CD4-positive, alpha-beta T cell (primary cell): ENCODE measurements at regions not wholly inside any gene's neighbourhood (a gene's known extent, or its start where the extent isn't known, plus 50 kb on each side); places are given as distances from the start of the nearest gene placed in this dataset.

Experiments
- ATAC-seq: fragments of 200-7000 bp; cut with Tn5 transposase; one replicate; pipeline ENCODE4 v1.10.0; 2022; ENCODE audit warnings: mild to moderate bottlenecking; ENCODE audit not compliant: poor library complexity
- CTCF ChIA-PET: fragments of 350-600 bp; sonication (Branson Sonifier 250); formaldehyde crosslinking; loops from one replicate; lab custom pipeline; 2021; ENCODE audit warnings: antibody characterized with exemption, inconsistent platforms; lab: Charles Lee
- POLR2A ChIA-PET: fragments of 350-600 bp; sonication (Branson Sonifier 250); formaldehyde crosslinking; loops from one replicate; lab custom pipeline; 2021; ENCODE audit warnings: antibody characterized with exemption, inconsistent platforms; lab: Charles Lee
- DNase-seq, 14 experiments: peaks; one replicate each; pipeline ENCODE4 v3.0.0-alpha.2; 2013 to 2020; ENCODE audit warnings: mixed read lengths in 2 of 14
- H3K27ac ChIP-seq, 2 donors: one replicate each; pipeline versions ENCODE4 v1.5.1 to v1.7.0; 2013; ENCODE audit warnings: low read length in 2 of 2, low read depth in 1 of 2, mild to moderate bottlenecking in 1 of 2
- H3K27me3 ChIP-seq, 2 experiments: 1 replicate in 1 of 2; 2 replicates in 1 of 2; pipeline versions ENCODE4 v1.6.1 to v1.7.0; 2013; ENCODE audit warnings: low read length in 2 of 2, control low read depth in 1 of 2, mild to moderate bottlenecking in 1 of 2, moderate library complexity in 1 of 2; ENCODE audit not compliant: insufficient read depth in 2 of 2, control insufficient read depth in 1 of 2
- H3K36me3 ChIP-seq: one replicate; pipeline ENCODE4 v1.6.1; 2013; ENCODE audit warnings: low read length, control low read depth; ENCODE audit not compliant: insufficient read depth
- H3K4me1 ChIP-seq: one replicate; pipeline ENCODE4 v1.6.1; 2013; ENCODE audit warnings: low read length, control low read depth; ENCODE audit not compliant: insufficient read depth
- H3K4me3 ChIP-seq: one replicate; pipeline ENCODE4 v1.5.1; 2013; ENCODE audit warnings: mild to moderate bottlenecking, low read length, moderate library complexity
- H3K9me3 ChIP-seq, 2 experiments: 1 replicate in 1 of 2; 2 replicates in 1 of 2; pipeline versions ENCODE4 v1.6.1 to v1.7.0; 2013; ENCODE audit warnings: low read length in 2 of 2, mild to moderate bottlenecking in 2 of 2, control low read depth in 1 of 2, moderate library complexity in 1 of 2; ENCODE audit not compliant: control insufficient read depth in 1 of 2, insufficient read depth in 1 of 2
- H3K27ac Mint-ChIP-seq: one replicate; pipeline ENCODE4 v1.8.0; 2020; ENCODE audit warnings: mixed read lengths
- H3K27me3 Mint-ChIP-seq: one replicate; pipeline ENCODE4 v1.8.0; 2021; ENCODE audit warnings: mixed read lengths
- H3K36me3 Mint-ChIP-seq: one replicate; pipeline ENCODE4 v1.8.0; 2021; ENCODE audit warnings: low read depth, mixed read lengths
- H3K4me1 Mint-ChIP-seq: one replicate; pipeline ENCODE4 v1.8.0; 2021; ENCODE audit warnings: low read depth, mixed read lengths
- H3K4me3 Mint-ChIP-seq: one replicate; pipeline ENCODE4 v1.8.0; 2020; ENCODE audit warnings: mild to moderate bottlenecking, mixed read lengths
- H3K9me3 Mint-ChIP-seq: one replicate; pipeline ENCODE4 v1.8.0; 2020; ENCODE audit warnings: mixed read lengths
- CTCF ChIP-seq: fragments of 200-600 bp; IDR thresholded peaks from one replicate; pipeline ENCODE4 v1.8.0; 2022; ENCODE audit warnings: antibody characterized with exemption, mild to moderate bottlenecking
- intact Hi-C, 2 experiments: fragments of 100-400 bp; cut with DNase I in 1 of 2; cut with micrococcal nuclease in 1 of 2; formaldehyde crosslinking; loops; one replicate each; pipeline versions ENCODE4 v1.15.1 to v1.9.0; 2023 to 2025; cut with DNase I, micrococcal nuclease

DNA sequence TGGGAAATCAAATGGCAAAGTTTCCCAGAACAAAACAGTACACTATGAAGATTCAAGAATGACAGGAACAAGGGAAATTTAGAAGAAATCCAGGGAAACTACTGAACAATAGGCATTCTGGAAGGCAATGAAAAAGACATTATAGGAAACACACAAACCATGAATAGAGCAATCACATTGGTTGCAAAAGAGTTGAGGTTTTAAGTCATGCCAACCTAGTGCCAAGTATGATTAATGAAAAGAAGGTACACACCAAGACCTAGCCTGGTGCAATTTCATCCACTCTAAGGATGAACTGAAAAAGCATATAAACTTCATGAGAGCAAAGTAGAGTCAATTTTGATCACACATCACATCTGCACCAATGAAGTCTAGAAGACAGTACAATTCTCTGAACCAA, 326.9 kb downstream of the PDHA2 start:
- POLR2A ChIA-PET, result no interaction called here

GRCh38 chr4:96170198-96170597, 330.3 kb downstream of the PDHA2 start:
- Histone ChIP-seq H3K4me1 (no peaks in the 10 kb centered on the region), H3K27me3 (no peaks in the 10 kb centered on the region), H3K27ac (no peak overlapping the region), H3K36me3 (no peaks in the 10 kb centered on the region), H3K9me3 (peaks cover 0 to 17% of the 10 kb centered on the region in 2 experiments), H3K4me3 (no peak overlapping the region)
- TF ChIP-seq CTCF, result no peak
- Mint-ChIP-seq H3K27me3 (no peaks in the 10 kb centered on the region), H3K4me1 (no peaks in the 10 kb centered on the region), H3K9me3 (no peaks in the 10 kb centered on the region), H3K4me3 (no peak overlapping the region), H3K36me3 (no peaks in the 10 kb centered on the region), H3K27ac (no peak overlapping the region)
- CTCF ChIA-PET, result no interaction called here
- intact Hi-C loops, result no loop called here
- POLR2A ChIA-PET, result no interaction called here
- DNase-seq, result peak in 1 of 14 experiments; percentile 5
- no peak for ATAC-seq

More for the DNA sequence above, 326.9 kb downstream of the PDHA2 start:
- TF ChIP-seq CTCF, result no peak
- Histone ChIP-seq H3K4me3 (no peak overlapping the region), H3K36me3 (no peaks in the 10 kb centered on the region), H3K4me1 (no peaks in the 10 kb centered on the region), H3K9me3 (peaks cover 0 to 13% of the 10 kb centered on the region in 2 experiments), H3K27me3 (no peaks in the 10 kb centered on the region), H3K27ac (no peak overlapping the region)
- no peak for DNase-seq
- Mint-ChIP-seq H3K4me3 (no peak overlapping the region), H3K27ac (no peak overlapping the region), H3K9me3 (no peaks in the 10 kb centered on the region), H3K27me3 (no peaks in the 10 kb centered on the region), H3K4me1 (no peaks in the 10 kb centered on the region), H3K36me3 (no peaks in the 10 kb centered on the region)
- CTCF ChIA-PET, result no interaction called here
- intact Hi-C loops, result no loop called here
- no peak for ATAC-seq

DNA sequence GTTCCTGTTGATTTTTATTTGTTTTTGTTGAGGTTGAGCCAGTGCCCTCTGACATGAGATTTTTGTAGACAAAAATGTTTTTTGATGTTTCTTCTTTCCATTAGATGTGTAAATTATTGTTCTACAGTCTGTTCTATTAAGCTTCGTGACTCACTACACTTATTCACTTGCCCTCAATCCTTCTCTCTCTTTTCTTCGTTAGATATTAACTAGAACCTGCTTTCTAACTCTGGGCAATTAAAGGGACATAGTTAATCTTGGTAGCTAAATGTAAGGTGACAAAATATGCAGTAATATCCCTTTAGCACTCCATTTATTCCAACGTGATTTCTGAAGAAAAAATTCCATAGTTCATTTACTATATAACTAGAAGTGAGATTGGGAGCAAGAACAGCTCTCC, 333.9 kb downstream of the PDHA2 start:
- H3K4me3 Mint-ChIP-seq, result no peak overlapping the region
- no peak overlapping the region for H3K27ac ChIP-seq
- no peaks in the 10 kb centered on the region for H3K36me3 Mint-ChIP-seq
- no peaks in the 10 kb centered on the region for H3K9me3 Mint-ChIP-seq
- H3K27ac Mint-ChIP-seq, result no peak overlapping the region
- no peaks in the 10 kb centered on the region for H3K27me3 ChIP-seq
- ChIA-PET CTCF (no interaction called here), POLR2A (no interaction called here)
- DNase-seq, result no peak
- no peaks in the 10 kb centered on the region for H3K27me3 Mint-ChIP-seq
- TF ChIP-seq CTCF, result no peak
- peaks cover 0 to 17% of the 10 kb centered on the region in 2 experiments for H3K9me3 ChIP-seq
- intact Hi-C loops, result no loop called here
- H3K4me3 ChIP-seq, result no peak overlapping the region
- no peaks in the 10 kb centered on the region for H3K36me3 ChIP-seq
- H3K4me1 Mint-ChIP-seq, result no peaks in the 10 kb centered on the region
- ATAC-seq, result no peak
- no peaks in the 10 kb centered on the region for H3K4me1 ChIP-seq
